Osteocyte (in vitro differentiated cells): ENCODE measurements at regions not wholly inside any gene's neighbourhood (a gene's known extent, or its start where the extent isn't known, plus 50 kb on each side); places are given as distances from the start of the nearest gene placed in this dataset.

ENCODE experiments used
- DNase-seq: peaks from one replicate; pipeline ENCODE4 v3.0.0; 2021; ENCODE audit warnings: mixed read lengths; ENCODE audit not compliant: unreplicated experiment; ENCODE audit errors: extremely low spot score
- H3K27ac Mint-ChIP-seq: one replicate; pipeline ENCODE4 v1.8.0; 2021; ENCODE audit warnings: mild to moderate bottlenecking, mixed read lengths; ENCODE audit not compliant: unreplicated experiment
- H3K27me3 Mint-ChIP-seq: one replicate; pipeline ENCODE4 v1.8.0; 2021; ENCODE audit warnings: mixed read lengths; ENCODE audit not compliant: unreplicated experiment
- H3K36me3 Mint-ChIP-seq: one replicate; pipeline ENCODE4 v1.8.0; 2021; ENCODE audit warnings: mixed read lengths; ENCODE audit not compliant: unreplicated experiment
- H3K4me1 Mint-ChIP-seq: one replicate; pipeline ENCODE4 v1.8.0; 2021; ENCODE audit warnings: mixed read lengths; ENCODE audit not compliant: unreplicated experiment
- H3K4me3 Mint-ChIP-seq: one replicate; pipeline ENCODE4 v1.8.0; 2021; ENCODE audit warnings: mild to moderate bottlenecking, moderate library complexity, mixed read lengths; ENCODE audit not compliant: unreplicated experiment
- H3K9me3 Mint-ChIP-seq: one replicate; pipeline ENCODE4 v1.8.0; 2021; ENCODE audit warnings: mixed read lengths; ENCODE audit not compliant: unreplicated experiment
- TF ChIP-seq, protein P1 (sequence below): fragments of 200-600 bp; sonication (generic); IDR thresholded peaks from 2 replicates; pipeline ENCODE4 v1.5.0; 2021; ENCODE audit warnings: antibody characterized with exemption, mild to moderate bottlenecking, moderate library complexity

DNA sequence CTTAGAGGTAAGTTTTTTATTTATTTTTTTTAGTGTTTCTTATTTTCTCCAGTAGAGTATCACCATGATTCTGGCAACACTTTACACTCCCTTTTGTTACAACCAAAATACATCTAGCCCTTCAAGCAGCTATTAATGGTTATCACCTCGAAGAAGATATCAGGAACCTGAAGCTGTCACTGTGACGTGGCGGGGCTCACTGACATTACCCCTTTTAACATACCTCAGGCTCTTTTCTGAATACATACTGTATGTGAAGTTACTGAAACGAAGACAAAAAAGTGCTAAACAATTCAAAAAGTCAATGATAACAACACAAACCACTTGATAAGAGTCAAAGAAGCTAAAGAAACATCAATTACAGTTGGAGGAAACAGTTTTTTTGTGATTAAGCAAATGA lies 1218.7 kb downstream of the EFNB2 start:
- no peaks in the 10 kb centered on the region for H3K4me1 Mint-ChIP-seq
- H3K9me3 Mint-ChIP-seq = peaks cover 4% of the 10 kb centered on the region
- H3K27ac Mint-ChIP-seq = no peak overlapping the region
- H3K27me3 Mint-ChIP-seq = no peaks in the 10 kb centered on the region
- TF ChIP-seq, protein P1, sequence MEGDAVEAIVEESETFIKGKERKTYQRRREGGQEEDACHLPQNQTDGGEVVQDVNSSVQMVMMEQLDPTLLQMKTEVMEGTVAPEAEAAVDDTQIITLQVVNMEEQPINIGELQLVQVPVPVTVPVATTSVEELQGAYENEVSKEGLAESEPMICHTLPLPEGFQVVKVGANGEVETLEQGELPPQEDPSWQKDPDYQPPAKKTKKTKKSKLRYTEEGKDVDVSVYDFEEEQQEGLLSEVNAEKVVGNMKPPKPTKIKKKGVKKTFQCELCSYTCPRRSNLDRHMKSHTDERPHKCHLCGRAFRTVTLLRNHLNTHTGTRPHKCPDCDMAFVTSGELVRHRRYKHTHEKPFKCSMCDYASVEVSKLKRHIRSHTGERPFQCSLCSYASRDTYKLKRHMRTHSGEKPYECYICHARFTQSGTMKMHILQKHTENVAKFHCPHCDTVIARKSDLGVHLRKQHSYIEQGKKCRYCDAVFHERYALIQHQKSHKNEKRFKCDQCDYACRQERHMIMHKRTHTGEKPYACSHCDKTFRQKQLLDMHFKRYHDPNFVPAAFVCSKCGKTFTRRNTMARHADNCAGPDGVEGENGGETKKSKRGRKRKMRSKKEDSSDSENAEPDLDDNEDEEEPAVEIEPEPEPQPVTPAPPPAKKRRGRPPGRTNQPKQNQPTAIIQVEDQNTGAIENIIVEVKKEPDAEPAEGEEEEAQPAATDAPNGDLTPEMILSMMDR = no peak
- no peak overlapping the region for H3K4me3 Mint-ChIP-seq
- H3K36me3 Mint-ChIP-seq = no peaks in the 10 kb centered on the region
- DNase-seq = no peak

DNA sequence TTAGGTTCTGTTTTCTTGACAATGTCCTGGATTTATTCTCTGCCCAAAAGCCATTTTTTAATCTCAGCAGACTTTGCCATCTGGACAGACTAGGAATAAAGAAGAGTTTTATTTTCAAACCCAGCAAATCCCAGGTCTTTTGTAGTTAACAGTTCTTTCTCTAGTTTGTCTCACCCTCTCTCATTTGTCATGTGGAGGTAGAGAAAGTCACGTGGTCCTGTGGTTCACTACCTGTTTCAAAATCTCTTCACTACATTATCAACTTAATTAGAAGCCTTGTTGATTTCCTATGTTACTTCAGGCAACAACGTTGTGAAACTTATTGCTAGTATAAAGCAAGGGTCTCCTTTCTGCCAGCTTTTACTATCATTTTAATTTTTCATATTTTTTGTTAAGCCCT lies 1222.6 kb downstream of the EFNB2 start:
- H3K4me3 Mint-ChIP-seq = no peak overlapping the region
- H3K4me1 Mint-ChIP-seq = no peaks in the 10 kb centered on the region
- TF ChIP-seq, protein P1 = no peak
- peaks cover 8% of the 10 kb centered on the region for H3K9me3 Mint-ChIP-seq
- DNase-seq = no peak
- H3K27ac Mint-ChIP-seq = no peak overlapping the region
- H3K27me3 Mint-ChIP-seq = no peaks in the 10 kb centered on the region
- no peaks in the 10 kb centered on the region for H3K36me3 Mint-ChIP-seq

DNA sequence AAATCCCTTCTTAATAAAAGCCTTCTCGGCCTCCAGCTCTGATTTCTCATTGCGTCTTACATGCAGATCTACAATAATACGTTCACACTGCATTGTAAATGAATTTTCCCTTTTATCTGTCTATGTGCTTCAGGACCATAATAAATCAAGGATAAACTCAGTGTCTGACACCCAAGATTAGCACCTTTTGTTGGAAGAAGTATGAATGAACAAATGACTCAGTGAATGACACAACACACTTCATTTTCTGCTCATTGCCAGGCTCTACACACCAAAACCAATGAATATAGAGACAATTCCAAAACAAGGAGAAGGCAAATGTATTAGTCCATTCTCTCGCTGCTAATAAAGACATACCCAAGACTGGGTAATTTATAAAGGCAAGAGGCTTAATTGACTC lies 1224.4 kb downstream of the EFNB2 start:
- Mint-ChIP-seq H3K36me3 (no peaks in the 10 kb centered on the region), H3K4me3 (no peak overlapping the region), H3K27ac (no peak overlapping the region), H3K4me1 (no peaks in the 10 kb centered on the region), H3K9me3 (peaks cover 8% of the 10 kb centered on the region), H3K27me3 (no peaks in the 10 kb centered on the region)
- DNase-seq = no peak
- TF ChIP-seq, protein P1 = no peak

DNA sequence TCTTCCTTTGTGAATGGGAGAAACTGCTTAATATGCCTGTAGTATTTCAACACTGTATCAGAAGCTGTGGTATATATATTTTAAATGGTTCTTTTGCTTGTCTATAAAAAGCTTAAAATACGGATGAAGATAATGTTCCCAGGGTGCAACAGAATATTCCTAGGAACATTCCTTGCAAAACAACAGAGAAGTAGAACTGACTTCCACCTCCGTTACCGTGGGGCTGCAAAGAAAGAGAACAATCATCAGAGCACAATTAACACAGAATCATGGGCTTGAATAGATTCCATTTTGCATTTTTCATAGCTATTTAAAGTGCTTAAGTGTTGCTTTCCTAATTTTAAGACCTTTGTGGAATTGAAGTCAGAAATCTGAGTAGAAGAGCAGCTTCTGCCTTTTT lies 1227.7 kb downstream of the EFNB2 start:
- Mint-ChIP-seq H3K36me3 (no peaks in the 10 kb centered on the region), H3K27me3 (no peaks in the 10 kb centered on the region), H3K27ac (no peak overlapping the region), H3K4me3 (no peak overlapping the region), H3K9me3 (peaks cover 8% of the 10 kb centered on the region), H3K4me1 (no peaks in the 10 kb centered on the region)
- DNase-seq = no peak
- TF ChIP-seq, protein P1 = no peak

DNA sequence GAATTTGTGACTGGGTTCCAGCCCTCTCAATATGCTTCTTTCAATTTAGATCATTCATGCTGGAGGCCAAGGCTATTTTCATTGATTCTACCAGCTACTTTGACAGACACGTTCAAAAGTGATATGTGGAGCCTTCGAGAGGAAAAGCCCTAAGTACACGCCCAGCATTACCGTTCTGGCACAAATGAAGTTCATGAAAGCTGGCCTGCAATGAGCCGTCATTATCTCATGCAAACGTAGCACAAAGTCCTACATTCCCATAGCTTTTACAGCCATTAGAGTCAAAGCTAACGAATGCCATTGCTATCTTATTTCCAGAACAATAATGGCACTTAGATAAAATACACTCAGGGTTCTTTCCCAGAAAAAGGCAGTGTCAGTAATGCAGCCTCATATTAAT lies 1237.6 kb downstream of the EFNB2 start:
- peaks cover 2% of the 10 kb centered on the region for H3K4me1 Mint-ChIP-seq
- peaks cover 5% of the 10 kb centered on the region for H3K9me3 Mint-ChIP-seq
- DNase-seq = no peak
- H3K36me3 Mint-ChIP-seq = no peaks in the 10 kb centered on the region
- TF ChIP-seq, protein P1 = no peak
- H3K4me3 Mint-ChIP-seq = no peak overlapping the region
- H3K27me3 Mint-ChIP-seq = no peaks in the 10 kb centered on the region
- H3K27ac Mint-ChIP-seq = no peak overlapping the region
